ENCODE measurements at regions not wholly inside any gene's neighbourhood (a gene's known extent, or its start where the extent isn't known, plus 50 kb on each side); places are given as distances from the start of the nearest gene placed in this dataset.
"Not testable (repeated sequence)": the region's sequence is repeated elsewhere in the genome, so short reads cannot be mapped to it uniquely, and the experiment has no call there.

- not testable (repeated sequence) for H3K4me3 ChIP-seq (ENCODE audit: low read depth, low read length)
Measured at GRCh38 chrX:123788193-123788592, 55.3 kb upstream of the THOC2 start.

GRCh38 chrX:123788744-123789143 is 55.9 kb upstream of the THOC2 start:
- no peak for DNase-seq (ENCODE audit: low read depth)
- H3K4me3 ChIP-seq (ENCODE audit: low read depth, low read length): no peak overlapping the region
- no peak for TF ChIP-seq CTCF (IDR thresholded peaks at IDR 0.05; ENCODE audit: insufficient read depth, low read depth, low read length, missing control alignments)

More at GRCh38 chrX:123788193-123788592, 55.3 kb upstream of the THOC2 start:
- not testable (repeated sequence) for DNase-seq (ENCODE audit: low read depth)

- no peak for DNase-seq (ENCODE audit: low read depth)
- no peak overlapping the region for H3K4me3 ChIP-seq (ENCODE audit: low read depth, low read length)
- no peak for TF ChIP-seq CTCF (IDR thresholded peaks at IDR 0.05; ENCODE audit: insufficient read depth, low read depth, low read length, missing control alignments)
Measured at GRCh38 chrX:123797543-123798447, 62.1 kb upstream of the XIAP start.

GRCh38 chrX:123798706-123799430 is 61.0 kb upstream of the XIAP start:
- not testable (repeated sequence) for DNase-seq (ENCODE audit: low read depth)

GRCh38 chrX:123801901-123802300 is 58.0 kb upstream of the XIAP start:
- DNase-seq (ENCODE audit: low read depth): no peak
- H3K4me3 ChIP-seq (ENCODE audit: low read depth, low read length): no peak overlapping the region
- TF ChIP-seq CTCF (IDR thresholded peaks at IDR 0.05; ENCODE audit: insufficient read depth, low read depth, low read length, missing control alignments): no peak

More at GRCh38 chrX:123798706-123799430, 61.0 kb upstream of the XIAP start:
- not testable (repeated sequence) for H3K4me3 ChIP-seq (ENCODE audit: low read depth, low read length)

GRCh38 chrX:123803331-123803983 is 56.4 kb upstream of the XIAP start:
- H3K4me3 ChIP-seq (ENCODE audit: low read depth, low read length): no peak overlapping the region
- TF ChIP-seq CTCF (IDR thresholded peaks at IDR 0.05; ENCODE audit: insufficient read depth, low read depth, low read length, missing control alignments): no peak
- peak; percentile 68 for DNase-seq (ENCODE audit: low read depth)

GRCh38 chrX:123803984-123804365 is 55.9 kb upstream of the XIAP start:
- H3K4me3 ChIP-seq (ENCODE audit: low read depth, low read length); DNase-seq (ENCODE audit: low read depth): not testable (repeated sequence)

GRCh38 chrX:123807835-123808416 is 51.9 kb upstream of the XIAP start:
- TF ChIP-seq CTCF (IDR thresholded peaks at IDR 0.05; ENCODE audit: insufficient read depth, low read depth, low read length, missing control alignments): no peak
- no peak for DNase-seq (ENCODE audit: low read depth)
- H3K4me3 ChIP-seq (ENCODE audit: low read depth, low read length): no peak overlapping the region

Measured in GM12865 (cell line).